ENCODE measurements at regions not wholly inside any gene's neighbourhood (a gene's known extent, or its start where the extent isn't known, plus 50 kb on each side); places are given as distances from the start of the nearest gene placed in this dataset.

- no peak for DNase-seq (ENCODE audit: low spot score)
Measured at GRCh38 chr1:5713101-5714010, 278.9 kb downstream of the NPHP4 start.

- no peak for DNase-seq (ENCODE audit: low spot score)
Measured at GRCh38 chr1:5711956-5712645, 280.1 kb downstream of the NPHP4 start.

- no peak for DNase-seq (ENCODE audit: low spot score)
Measured at GRCh38 chr1:5711079-5711478, 281.1 kb downstream of the NPHP4 start.

DNA sequence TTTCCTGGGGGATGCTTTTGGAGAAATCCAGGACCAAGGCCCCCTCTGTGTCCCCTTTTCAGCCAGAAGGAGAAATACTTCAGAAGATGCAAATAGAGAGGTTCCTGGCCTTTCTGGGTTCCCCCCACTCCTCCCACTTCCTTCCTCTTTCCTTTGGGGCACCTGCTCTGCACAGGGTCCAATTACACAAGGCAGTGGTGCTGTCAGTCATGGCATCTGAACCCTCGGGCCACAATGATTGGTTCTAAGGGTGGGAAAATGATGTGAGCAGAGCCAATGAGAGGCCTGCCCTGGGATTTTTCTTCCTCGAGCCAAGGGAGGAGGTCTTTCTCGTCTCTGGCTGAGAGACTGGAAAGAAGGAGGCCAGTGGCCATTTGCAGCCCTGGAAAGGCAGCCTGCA, 282.2 kb downstream of the NPHP4 start:
- no peak for DNase-seq (ENCODE audit: low spot score)

DNA sequence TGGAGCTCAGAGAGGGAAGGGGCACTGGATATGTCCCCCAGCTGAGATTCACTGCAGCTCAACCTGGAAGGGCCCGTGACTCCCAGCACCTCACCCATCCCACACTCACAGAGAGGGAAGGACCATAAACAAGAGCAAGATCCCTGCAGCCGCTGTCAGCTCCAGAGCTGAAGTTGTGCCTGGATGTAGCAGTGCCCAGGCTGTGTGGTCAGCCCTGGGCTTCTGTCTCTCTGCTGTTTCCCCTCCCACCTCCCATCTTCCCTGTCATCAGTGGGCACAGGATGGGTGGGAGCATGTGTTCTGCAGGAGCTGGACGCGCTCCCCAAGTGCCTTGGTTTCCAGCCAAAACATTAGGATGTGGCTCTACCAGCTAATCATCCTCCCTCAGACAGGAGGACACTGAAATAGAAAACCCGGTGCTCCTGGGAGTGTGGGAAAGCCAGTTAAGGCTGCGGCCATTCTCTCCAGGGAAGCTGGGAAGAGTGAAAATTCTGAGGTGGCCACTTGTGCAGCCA, 282.7 kb downstream of the NPHP4 start:
- no peak for DNase-seq (ENCODE audit: low spot score)

- no peak for DNase-seq (ENCODE audit: low spot score)
Measured at GRCh38 chr1:5708346-5709245, 283.6 kb downstream of the NPHP4 start.

- DNase-seq (ENCODE audit: low spot score): no peak
Measured at GRCh38 chr1:5707566-5708345, 284.5 kb downstream of the NPHP4 start.

GRCh38 chr1:5706239-5706638, 286.0 kb downstream of the NPHP4 start:
- DNase-seq (ENCODE audit: low spot score): no peak

GRCh38 chr1:5705751-5706150, 286.5 kb downstream of the NPHP4 start:
- no peak for DNase-seq (ENCODE audit: low spot score)

DNA sequence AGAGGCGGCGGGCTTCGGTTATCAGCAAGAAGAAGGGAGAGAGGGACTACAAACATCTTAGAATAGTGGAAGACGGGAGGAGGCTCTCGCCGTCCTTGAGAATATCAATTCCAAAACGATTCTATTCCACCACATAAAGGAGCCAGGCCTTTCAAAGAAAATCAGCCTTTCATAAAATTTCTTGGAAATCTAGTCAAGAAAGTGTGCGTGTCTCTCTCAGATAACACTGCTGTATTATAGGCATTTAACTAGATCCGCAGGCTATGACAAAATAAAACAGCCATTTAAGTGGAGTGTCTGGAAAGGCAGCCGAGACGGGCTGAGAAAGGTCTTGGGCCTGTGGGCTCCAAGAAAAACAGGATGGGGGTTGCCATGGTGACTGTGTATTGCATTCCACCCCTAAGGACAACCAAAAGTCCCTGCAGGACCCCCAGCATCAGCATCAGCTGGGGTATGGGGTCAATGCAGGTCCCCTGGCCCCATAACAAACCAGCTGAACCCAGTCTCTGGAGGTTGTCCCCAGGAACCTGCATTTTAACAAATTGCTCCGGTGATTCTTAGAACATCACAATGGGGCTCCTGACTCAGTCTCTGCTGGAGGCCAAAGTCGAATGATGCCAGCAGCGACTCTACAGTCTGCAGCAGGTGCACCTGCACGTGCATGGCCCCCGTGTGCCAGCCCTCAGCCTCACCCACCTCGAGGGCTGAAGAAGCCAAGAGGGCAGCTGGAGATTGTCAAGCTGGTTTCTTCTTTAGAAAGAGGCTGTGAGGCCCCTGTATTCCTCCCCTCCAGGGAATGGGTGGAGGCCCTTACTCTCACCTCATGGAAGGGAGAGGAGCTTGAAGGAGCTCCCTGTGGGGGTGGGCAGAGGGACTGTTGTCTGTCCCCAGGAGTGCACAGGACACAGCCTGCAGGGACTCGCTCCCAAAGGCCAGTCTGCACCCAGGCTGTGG, 287.4 kb downstream of the NPHP4 start:
- no peak for DNase-seq (ENCODE audit: low spot score)

DNA sequence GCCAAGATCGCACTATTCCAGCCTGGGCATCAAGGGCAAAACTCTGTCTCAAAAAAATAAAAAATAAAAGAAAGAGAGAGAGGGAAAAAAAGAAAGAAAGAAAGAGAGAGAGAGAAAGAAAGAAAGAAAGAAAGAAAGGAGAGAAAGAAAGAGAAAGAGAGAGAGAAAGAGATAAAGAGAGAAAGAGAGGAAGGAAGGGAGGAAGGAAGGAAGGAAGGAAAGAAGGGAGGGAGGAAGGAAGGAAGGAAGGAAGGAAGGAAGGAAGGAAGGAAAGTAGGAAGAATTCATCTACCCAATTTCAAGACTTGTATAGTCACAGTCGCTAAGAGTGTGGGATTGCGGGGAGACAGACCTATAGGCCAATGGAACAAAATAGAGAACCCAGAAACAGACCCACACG, 290.6 kb downstream of the NPHP4 start:
- DNase-seq (ENCODE audit: low spot score): no peak

GRCh38 chr1:5693568-5693967, 298.7 kb downstream of the NPHP4 start:
- DNase-seq (ENCODE audit: low spot score): no peak

- DNase-seq (ENCODE audit: low spot score): no peak
Measured at GRCh38 chr1:5692664-5693063, 299.6 kb downstream of the NPHP4 start.

GRCh38 chr1:5691795-5692509, 300.3 kb downstream of the NPHP4 start:
- DNase-seq (ENCODE audit: low spot score): no peak

DNA sequence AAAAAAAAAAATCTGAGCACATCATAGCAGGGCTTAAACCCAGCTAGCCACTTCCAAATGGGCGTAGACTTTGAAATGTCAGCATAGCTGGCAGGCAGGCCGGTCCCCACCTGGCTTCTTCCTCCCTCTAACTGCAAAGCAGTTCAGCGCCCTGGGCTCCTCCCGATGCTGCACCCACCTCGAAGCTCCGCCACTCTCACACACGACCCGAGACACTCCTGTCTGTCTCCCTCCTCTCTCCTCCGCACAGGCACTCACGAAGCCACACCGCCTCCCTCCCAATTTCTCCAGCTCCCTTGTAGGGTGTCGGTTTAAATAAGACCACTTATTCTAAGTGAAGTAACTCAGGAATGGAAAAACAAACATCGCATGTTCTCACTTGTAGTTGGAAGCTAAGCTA, 301.3 kb downstream of the NPHP4 start:
- DNase-seq (ENCODE audit: low spot score): no peak

GRCh38 chr1:5690291-5690690, 301.9 kb downstream of the NPHP4 start:
- no peak for DNase-seq (ENCODE audit: low spot score)

- DNase-seq (ENCODE audit: low spot score): no peak
Measured at GRCh38 chr1:5688081-5689077, 303.8 kb downstream of the NPHP4 start.
